Neural cell (in vitro differentiated cells): ENCODE measurements at regions not wholly inside any gene's neighbourhood (a gene's known extent, or its start where the extent isn't known, plus 50 kb on each side); places are given as distances from the start of the nearest gene placed in this dataset.

Experiments
- H2AFZ ChIP-seq: fragments of 200-600, 300-800 bp; sonication (generic), shearing (Covaris generic); 2 replicates; pipeline ENCODE4 v1.6.0; 2014; ENCODE audit warnings: low read depth, mild to moderate bottlenecking, antibody characterized with exemption, low read length, moderate library complexity
- H3F3A ChIP-seq: fragments of 200-600 bp; shearing (Covaris generic); 2 replicates; pipeline ENCODE4 v1.6.1; 2016; ENCODE audit warnings: mild to moderate bottlenecking, moderate library complexity, mixed read lengths, antibody characterized with exemption, low read length; ENCODE audit not compliant: insufficient read depth, poor library complexity, severe bottlenecking
- H3K27ac ChIP-seq: fragments of 200-600, 300-800 bp; sonication (generic), shearing (Covaris generic); 2 replicates; pipeline ENCODE4 v1.5.1; 2014; ENCODE audit warnings: mild to moderate bottlenecking, low read length, moderate library complexity
- H3K27me3 ChIP-seq: fragments of 300-800, 200-600 bp; sonication (generic), shearing (Covaris generic); 2 replicates; pipeline ENCODE4 v1.6.0; 2014; ENCODE audit warnings: mild to moderate bottlenecking, low read depth, low read length, moderate library complexity; ENCODE audit not compliant: insufficient read depth
- H3K36me3 ChIP-seq: fragments of 300-800, 200-600 bp; sonication (generic), shearing (Covaris generic); 2 replicates; pipeline ENCODE4 v1.5.1; 2014; ENCODE audit warnings: mild to moderate bottlenecking, antibody characterized with exemption, low read length, moderate library complexity; ENCODE audit not compliant: insufficient read depth
- H3K4me2 ChIP-seq: fragments of 300-800, 200-600 bp; sonication (generic), shearing (Covaris generic); 2 replicates; pipeline ENCODE4 v1.6.0; 2014; ENCODE audit warnings: mild to moderate bottlenecking, low read length
- H3K4me3 ChIP-seq: fragments of 300-800, 200-600 bp; sonication (generic), shearing (Covaris generic); 2 replicates; pipeline ENCODE4 v1.5.1; 2014; ENCODE audit warnings: mild to moderate bottlenecking, low read length, moderate library complexity
- H3K79me2 ChIP-seq: fragments of 200-600 bp; shearing (Covaris generic); replicated peaks from 2 replicates; pipeline ENCODE4 v1.6.0; 2014; ENCODE audit warnings: mild to moderate bottlenecking, low read length, moderate library complexity; ENCODE audit not compliant: insufficient read depth
- H3K9ac ChIP-seq: fragments of 300-800, 200-600 bp; sonication (generic), shearing (Covaris generic); 2 replicates; pipeline ENCODE4 v1.6.1; 2016; ENCODE audit warnings: mild to moderate bottlenecking, low read length, mixed read lengths
- H3K9me2 ChIP-seq: fragments of 200-600 bp; shearing (Covaris generic); 2 replicates; pipeline ENCODE4 v1.6.1; 2016; ENCODE audit warnings: mild to moderate bottlenecking, low read length, mixed read lengths; ENCODE audit not compliant: insufficient read depth
- H3K9me3 ChIP-seq: fragments of 200-600, 300-800 bp; sonication (generic), shearing (Covaris generic); 2 replicates; pipeline ENCODE4 v1.6.1; 2016; ENCODE audit warnings: mild to moderate bottlenecking, mixed run types, low read length, moderate library complexity, mixed read lengths
- H4K20me1 ChIP-seq: fragments of 200-600 bp; shearing (Covaris generic); 2 replicates; pipeline ENCODE4 v1.6.1; 2016; ENCODE audit warnings: mild to moderate bottlenecking, mixed run types; ENCODE audit not compliant: insufficient read depth
- CTCF ChIP-seq: fragments of 450-650 bp; IDR thresholded peaks from 2 replicates; pipeline ENCODE4 v1.5.1; 2014; ENCODE audit warnings: antibody characterized with exemption, mild to moderate bottlenecking, moderate library complexity; ENCODE audit not compliant: poor library complexity, severe bottlenecking
- EP300 ChIP-seq: fragments of 450-650 bp; conservative IDR thresholded peaks from 2 replicates; pipeline ENCODE4 v1.6.1; 2014; ENCODE audit warnings: antibody characterized with exemption, mild to moderate bottlenecking, moderate library complexity; ENCODE audit not compliant: poor library complexity, severe bottlenecking
- EZH2 ChIP-seq: fragments of 200-600, 300-800 bp; shearing (Covaris generic), sonication (generic); IDR thresholded peaks from 2 replicates; pipeline ENCODE4 v1.6.1; 2014; ENCODE audit warnings: antibody characterized with exemption, low read length, borderline replicate concordance, mild to moderate bottlenecking; ENCODE audit not compliant: insufficient read depth, poor library complexity, severe bottlenecking
- MXI1 ChIP-seq: fragments of 450-650 bp; conservative IDR thresholded peaks from 2 replicates; pipeline ENCODE4 v1.6.1; 2014; ENCODE audit warnings: antibody characterized with exemption, mild to moderate bottlenecking; ENCODE audit not compliant: poor library complexity, severe bottlenecking
- POLR2AphosphoS5 ChIP-seq: IDR thresholded peaks from 2 replicates; pipeline ENCODE4 v1.6.1; 2012
- RAD21 ChIP-seq: fragments of 450-650 bp; conservative IDR thresholded peaks from 2 replicates; pipeline ENCODE4 v1.6.1; 2014; ENCODE audit warnings: antibody characterized with exemption, mild to moderate bottlenecking, moderate library complexity
- SMC3 ChIP-seq: fragments of 450-650 bp; conservative IDR thresholded peaks from 2 replicates; pipeline ENCODE4 v1.6.1; 2014; ENCODE audit warnings: antibody characterized with exemption, mild to moderate bottlenecking, moderate library complexity; ENCODE audit not compliant: poor library complexity
- TAF1 ChIP-seq: IDR thresholded peaks from 2 replicates; pipeline ENCODE4 v1.6.1; 2012; ENCODE audit warnings: low read depth
- TF ChIP-seq, protein P1 (sequence below): IDR thresholded peaks from 2 replicates; pipeline ENCODE4 v1.6.1; 2012; ENCODE audit warnings: borderline replicate concordance

DNA sequence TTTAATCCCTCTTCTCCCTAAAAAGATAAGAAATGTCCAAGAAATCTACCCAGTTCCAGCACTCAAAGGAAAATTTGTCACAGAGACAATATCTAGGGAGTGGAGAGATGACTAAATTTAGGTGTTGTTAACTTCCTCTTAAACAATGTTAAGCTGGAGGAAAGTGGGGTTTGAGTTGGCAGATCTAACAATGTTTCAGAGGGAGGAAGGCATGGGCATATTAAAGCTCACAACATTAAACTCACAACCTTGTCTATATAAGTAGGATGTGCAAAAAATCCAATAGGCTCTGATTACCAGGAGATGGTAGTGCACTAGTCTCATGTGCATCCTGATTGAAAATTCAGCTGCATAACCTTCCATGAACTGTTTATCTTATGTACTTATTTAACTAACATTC lies 190.1 kb downstream of the BARHL2 start:
- Histone ChIP-seq H3K9ac (no peak overlapping the region), H3K27me3 (no peaks in the 10 kb centered on the region), H3K4me2 (no peak overlapping the region), H3K9me3 (peaks cover 4% of the 10 kb centered on the region), H3F3A (no peaks in the 10 kb centered on the region), H3K9me2 (no peaks in the 10 kb centered on the region), H2AFZ (no peak overlapping the region), H3K27ac (no peak overlapping the region), H3K36me3 (no peaks in the 10 kb centered on the region), H3K79me2 (no peaks in the 10 kb centered on the region), H4K20me1 (no peaks in the 10 kb centered on the region), H3K4me3 (no peak overlapping the region)
- TF ChIP-seq EZH2 (no peak), TAF1 (no peak), CTCF (no peak), POLR2AphosphoS5 (no peak), SMC3 (no peak), RAD21 (no peak), MXI1 (no peak), EP300 (no peak)
- TF ChIP-seq, protein P1, sequence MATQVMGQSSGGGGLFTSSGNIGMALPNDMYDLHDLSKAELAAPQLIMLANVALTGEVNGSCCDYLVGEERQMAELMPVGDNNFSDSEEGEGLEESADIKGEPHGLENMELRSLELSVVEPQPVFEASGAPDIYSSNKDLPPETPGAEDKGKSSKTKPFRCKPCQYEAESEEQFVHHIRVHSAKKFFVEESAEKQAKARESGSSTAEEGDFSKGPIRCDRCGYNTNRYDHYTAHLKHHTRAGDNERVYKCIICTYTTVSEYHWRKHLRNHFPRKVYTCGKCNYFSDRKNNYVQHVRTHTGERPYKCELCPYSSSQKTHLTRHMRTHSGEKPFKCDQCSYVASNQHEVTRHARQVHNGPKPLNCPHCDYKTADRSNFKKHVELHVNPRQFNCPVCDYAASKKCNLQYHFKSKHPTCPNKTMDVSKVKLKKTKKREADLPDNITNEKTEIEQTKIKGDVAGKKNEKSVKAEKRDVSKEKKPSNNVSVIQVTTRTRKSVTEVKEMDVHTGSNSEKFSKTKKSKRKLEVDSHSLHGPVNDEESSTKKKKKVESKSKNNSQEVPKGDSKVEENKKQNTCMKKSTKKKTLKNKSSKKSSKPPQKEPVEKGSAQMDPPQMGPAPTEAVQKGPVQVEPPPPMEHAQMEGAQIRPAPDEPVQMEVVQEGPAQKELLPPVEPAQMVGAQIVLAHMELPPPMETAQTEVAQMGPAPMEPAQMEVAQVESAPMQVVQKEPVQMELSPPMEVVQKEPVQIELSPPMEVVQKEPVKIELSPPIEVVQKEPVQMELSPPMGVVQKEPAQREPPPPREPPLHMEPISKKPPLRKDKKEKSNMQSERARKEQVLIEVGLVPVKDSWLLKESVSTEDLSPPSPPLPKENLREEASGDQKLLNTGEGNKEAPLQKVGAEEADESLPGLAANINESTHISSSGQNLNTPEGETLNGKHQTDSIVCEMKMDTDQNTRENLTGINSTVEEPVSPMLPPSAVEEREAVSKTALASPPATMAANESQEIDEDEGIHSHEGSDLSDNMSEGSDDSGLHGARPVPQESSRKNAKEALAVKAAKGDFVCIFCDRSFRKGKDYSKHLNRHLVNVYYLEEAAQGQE, result no peak

GRCh38 chr1:90522432-90522831 lies 194.7 kb downstream of the BARHL2 start:
- Histone ChIP-seq H3K4me3 (no peak overlapping the region), H3K9me2 (no peaks in the 10 kb centered on the region), H3K36me3 (no peaks in the 10 kb centered on the region), H2AFZ (no peak overlapping the region), H3F3A (no peaks in the 10 kb centered on the region), H3K9ac (no peak overlapping the region), H3K27me3 (no peaks in the 10 kb centered on the region), H3K27ac (no peak overlapping the region), H3K4me2 (no peak overlapping the region), H3K9me3 (peaks cover 4% of the 10 kb centered on the region), H3K79me2 (no peaks in the 10 kb centered on the region), H4K20me1 (no peaks in the 10 kb centered on the region)
- TF ChIP-seq SMC3, result no peak
- no peak for TF ChIP-seq CTCF
- TF ChIP-seq, protein P1, result no peak
- TF ChIP-seq RAD21, result no peak
- TF ChIP-seq TAF1, result no peak
- TF ChIP-seq MXI1, result no peak
- no peak for TF ChIP-seq POLR2AphosphoS5
- TF ChIP-seq EP300, result no peak
- TF ChIP-seq EZH2, result no peak
